NB4 (cell line): ENCODE measurements at regions not wholly inside any gene's neighbourhood (a gene's known extent, or its start where the extent isn't known, plus 50 kb on each side); places are given as distances from the start of the nearest gene placed in this dataset.
A peak's percentile ranks its signal among the peaks of the same experiment; 100 is the strongest.

Experiments
- POLR2A ChIP-seq: IDR thresholded peaks from 2 replicates; pipeline ENCODE4 v1.6.1; 2011; ENCODE audit warnings: mild to moderate bottlenecking; ENCODE audit not compliant: insufficient read length; ENCODE audit errors: extremely low read depth
- TF ChIP-seq, protein P1 (sequence below): IDR thresholded peaks from one replicate; pipeline ENCODE4 v1.5.1; 2012; ENCODE audit warnings: low read depth, low read length

DNA sequence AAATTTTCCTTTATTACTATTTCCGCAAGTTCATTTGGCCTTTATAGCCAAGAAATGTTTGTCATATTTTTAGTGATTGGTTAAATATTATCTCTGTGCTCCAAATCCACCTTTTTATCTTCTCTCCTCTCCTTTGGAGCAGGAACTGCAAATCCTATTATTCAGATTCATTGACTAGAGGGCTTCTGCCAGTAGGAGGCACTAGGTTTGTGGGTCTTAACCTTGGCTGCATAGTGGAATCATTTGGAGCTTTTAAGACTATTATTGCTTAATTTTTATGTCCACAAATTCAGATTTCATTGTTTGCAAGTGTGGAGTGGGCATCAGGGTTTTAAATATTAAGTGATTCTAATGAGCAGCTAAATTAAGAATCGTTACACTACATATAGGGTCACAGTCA is 75.3 kb upstream of the SYT10 start:
- no peak for TF ChIP-seq POLR2A
- TF ChIP-seq, protein P1, sequence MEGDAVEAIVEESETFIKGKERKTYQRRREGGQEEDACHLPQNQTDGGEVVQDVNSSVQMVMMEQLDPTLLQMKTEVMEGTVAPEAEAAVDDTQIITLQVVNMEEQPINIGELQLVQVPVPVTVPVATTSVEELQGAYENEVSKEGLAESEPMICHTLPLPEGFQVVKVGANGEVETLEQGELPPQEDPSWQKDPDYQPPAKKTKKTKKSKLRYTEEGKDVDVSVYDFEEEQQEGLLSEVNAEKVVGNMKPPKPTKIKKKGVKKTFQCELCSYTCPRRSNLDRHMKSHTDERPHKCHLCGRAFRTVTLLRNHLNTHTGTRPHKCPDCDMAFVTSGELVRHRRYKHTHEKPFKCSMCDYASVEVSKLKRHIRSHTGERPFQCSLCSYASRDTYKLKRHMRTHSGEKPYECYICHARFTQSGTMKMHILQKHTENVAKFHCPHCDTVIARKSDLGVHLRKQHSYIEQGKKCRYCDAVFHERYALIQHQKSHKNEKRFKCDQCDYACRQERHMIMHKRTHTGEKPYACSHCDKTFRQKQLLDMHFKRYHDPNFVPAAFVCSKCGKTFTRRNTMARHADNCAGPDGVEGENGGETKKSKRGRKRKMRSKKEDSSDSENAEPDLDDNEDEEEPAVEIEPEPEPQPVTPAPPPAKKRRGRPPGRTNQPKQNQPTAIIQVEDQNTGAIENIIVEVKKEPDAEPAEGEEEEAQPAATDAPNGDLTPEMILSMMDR, result peak; percentile 38
